HT-29 (cell line): ENCODE measurements at regions not wholly inside any gene's neighbourhood (a gene's known extent, or its start where the extent isn't known, plus 50 kb on each side); places are given as distances from the start of the nearest gene placed in this dataset.
A peak's percentile ranks its signal among the peaks of the same experiment; 100 is the strongest.

Experiments used
- DNase-seq: peaks from one replicate; pipeline ENCODE4 v3.0.0-alpha.2; 2015; ENCODE audit warnings: low spot score

DNA sequence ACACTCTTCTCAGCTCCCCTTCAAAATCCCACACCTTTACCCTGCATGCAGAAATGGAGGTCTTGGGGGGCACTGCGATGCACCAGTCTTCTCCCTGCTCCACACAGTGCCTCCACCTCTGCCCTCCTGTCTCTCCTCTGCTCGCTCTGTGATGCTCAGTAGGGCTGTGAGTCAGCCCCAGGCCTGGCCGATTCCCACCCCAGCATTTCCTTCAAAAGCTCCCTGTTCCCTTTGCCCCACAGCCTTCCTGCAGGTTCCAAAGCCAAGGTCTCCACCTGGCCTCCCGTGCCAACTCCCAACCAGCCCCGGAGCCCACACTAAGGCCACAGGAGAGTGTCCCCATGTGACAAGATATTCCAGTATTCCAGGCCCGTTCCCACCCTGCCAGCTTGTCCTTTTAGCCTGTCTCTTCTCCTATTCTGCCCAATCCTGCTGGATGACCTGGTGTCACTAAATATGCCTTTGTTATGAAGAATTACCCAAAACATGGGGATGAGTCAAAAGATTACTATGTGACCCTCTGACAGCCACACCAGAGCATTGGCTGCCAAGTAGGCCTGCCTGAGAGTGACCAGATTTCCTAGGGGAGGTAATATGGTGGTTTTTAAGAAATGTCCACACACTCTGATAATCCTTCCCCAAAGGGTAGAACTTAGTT is 118.9 kb upstream of the NXT1 start:
- no peak for DNase-seq

DNA sequence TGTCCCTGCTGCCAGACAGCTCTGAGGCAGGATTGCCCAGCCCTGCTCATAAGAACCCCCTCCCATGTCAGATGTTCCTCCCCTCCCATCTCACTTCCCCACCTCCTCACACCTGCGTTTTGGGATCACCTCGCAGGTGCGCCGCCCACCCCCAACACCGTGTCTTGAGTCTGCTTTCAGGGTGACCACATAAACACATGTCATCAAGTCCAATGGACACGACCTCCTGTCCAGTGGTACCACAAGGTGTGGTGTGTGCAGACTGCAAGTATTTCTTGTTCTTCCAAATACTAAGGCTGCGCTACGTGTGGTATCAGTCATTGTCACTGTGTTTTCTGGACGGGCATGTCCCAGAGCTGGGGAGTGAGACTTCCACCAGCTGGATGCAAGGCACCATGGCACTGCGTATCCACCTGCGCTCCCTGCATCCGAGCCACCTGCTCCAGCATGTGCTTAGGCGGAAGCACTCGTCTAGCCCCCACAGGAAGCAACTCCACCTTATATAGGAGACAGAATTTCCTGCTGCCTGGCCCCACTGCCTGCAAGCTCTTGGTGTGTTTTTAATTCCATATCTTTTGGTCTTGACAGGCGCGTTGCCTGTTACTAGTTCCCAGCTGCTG is 119.7 kb upstream of the NXT1 start:
- no peak for DNase-seq

DNA sequence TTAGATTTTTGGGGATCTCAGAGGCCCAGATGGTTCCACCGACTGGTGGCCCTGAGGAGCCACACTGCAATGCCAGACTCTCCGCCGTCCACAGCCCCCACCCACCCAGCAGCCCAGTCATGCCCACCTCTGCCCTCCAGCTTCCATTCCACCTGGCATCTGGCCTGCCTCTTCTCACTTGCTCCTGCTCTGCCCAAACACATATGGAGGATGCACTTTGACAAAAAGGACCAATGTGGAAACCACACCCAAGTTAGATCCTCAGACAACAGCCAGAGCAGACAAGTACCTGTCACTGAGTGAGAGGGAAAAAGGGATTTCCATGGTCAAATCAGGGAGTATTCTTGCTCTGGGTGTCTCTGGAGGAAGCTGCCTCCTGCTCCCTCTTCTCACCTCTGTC is 120.6 kb upstream of the NXT1 start:
- DNase-seq = no peak

DNA sequence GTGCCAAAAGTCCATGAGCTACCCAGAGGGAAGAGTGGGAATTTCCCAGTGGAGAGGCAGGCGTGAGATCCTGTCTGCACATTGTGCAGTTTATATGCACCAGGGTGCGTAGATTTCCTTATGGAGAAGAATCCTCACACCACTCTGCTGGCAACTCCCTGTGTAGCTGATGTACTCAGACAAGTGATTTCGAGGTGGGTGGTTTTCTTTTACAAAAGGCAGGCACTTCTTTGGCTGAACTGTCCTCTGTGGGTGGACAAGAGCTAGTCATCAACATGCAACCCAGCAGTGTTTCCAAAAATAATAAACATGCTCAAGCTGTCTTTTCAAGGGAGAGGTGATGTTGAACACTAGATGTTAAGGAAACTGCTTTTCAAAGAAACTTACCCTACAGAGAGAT is 121.7 kb upstream of the NXT1 start:
- DNase-seq = no peak

DNA sequence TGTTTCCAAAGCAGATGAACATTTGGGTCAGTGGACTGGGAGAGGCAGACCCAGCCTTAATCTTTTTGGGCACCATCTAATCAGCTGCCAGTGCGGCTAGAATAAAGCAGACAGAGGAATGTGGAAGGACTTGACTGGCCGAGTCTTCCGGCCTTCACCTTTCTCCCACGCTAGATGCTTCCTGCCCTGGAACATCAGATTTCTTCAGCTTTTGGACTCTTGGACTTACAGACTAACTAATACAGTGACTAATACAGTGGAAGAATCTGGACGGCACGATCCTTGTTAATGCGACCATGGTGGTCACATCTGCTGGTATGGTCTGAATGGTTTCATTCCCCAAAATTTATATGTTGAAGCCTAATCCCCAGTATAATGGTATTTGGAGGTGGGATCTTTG is 122.6 kb upstream of the NXT1 start:
- peak; percentile 73 for DNase-seq

DNA sequence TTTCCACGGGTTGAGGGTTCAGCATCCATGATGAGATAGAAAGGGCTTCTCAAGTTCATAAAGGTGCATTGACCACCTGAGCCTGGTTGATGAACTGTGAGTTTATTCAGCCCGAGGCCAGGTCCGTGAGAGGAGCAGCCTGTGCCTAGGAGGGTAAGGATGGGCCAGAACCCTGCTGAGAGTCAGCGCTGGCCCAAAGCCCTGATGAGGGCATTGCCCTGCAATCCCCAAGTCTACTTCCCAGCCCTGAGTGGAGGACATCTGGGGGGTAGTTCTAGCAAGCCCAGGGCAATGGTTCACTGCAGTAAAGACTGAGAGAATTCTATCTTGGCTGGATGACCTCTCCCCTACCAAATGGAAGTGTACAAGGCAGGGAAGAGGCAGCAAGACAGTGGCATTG is 123.3 kb upstream of the NXT1 start:
- DNase-seq = no peak

DNA sequence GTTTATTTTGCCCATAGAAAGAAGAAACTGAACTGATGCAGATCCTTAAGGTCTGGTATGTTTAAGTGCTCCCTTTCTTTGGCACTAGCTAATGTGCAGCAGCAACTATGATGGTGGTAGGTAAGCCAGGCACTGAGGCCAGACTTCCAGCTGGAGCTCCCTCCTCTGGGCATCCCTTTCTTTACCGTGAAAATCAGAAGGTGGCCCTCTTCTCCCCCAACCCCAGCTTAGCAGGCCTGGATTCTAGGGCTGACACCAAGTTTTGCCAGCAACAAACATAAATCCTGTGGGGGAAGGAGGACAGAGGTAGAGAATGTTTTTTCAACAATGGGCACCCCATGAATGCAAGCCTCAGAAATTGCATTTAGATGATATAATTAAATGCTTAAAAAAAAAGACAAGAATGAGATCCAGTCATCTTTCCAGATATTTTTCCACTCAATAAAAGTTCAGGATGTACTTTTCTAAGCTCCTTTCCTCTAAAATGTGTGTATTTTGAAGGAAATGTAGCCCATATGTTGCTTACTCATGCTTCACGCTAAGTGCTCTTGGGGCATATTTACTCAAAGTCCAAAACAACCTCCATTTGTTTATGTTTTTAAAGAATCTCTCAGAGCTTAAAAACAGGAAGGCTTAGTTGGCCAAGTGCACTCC is 123.9 kb upstream of the NXT1 start:
- no peak for DNase-seq

DNA sequence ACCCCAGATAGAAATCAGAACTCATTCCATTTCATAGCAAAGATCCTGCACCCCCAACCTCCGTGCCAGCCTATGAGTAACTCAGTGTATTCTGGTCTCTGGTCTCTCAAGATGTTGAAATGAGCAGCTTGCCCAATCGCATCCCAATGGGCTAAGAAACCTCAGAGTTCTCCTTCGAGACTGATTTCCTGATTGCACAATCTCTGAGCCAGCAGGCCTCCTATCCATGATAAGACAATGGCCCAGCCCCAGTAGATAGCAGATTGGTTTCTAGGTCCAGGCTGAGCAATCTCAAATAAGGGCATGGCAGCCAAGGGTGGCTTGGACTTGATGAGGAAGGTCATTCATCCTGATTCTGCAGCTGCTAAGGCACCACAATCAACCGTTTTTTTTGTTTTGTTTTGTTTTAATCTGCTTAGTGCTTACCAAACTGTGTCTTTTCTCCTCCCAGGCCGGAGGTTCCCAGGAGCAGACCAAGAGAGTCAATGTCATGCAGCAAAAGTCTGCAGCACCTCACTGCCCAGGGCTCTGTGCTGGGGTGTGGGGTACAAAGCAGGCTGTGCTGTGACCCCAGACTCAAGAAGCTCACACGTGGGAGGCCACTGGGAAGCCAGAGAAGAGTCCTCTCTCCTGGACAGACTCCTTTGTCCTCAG is 125.1 kb upstream of the NXT1 start:
- no peak for DNase-seq

DNA sequence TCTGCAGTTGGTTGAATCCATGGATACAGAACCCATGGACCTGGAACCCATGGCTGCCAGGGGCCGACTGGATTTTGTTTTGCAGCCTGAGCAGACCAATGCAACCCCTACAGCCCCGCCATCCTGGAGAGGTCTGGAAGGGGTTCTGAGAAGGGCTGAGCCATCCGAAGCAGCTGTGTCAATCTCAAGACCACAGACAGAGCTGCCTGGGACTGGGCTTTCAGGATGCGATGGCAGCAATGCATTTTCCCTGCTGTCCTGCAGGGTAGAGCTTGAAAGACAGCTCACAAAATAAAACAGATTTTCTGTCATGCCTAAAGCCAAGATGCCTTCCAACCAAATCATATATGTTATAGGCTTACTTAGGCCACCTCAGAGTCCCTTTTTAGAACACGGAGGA is 125.8 kb upstream of the NXT1 start:
- DNase-seq = no peak

DNA sequence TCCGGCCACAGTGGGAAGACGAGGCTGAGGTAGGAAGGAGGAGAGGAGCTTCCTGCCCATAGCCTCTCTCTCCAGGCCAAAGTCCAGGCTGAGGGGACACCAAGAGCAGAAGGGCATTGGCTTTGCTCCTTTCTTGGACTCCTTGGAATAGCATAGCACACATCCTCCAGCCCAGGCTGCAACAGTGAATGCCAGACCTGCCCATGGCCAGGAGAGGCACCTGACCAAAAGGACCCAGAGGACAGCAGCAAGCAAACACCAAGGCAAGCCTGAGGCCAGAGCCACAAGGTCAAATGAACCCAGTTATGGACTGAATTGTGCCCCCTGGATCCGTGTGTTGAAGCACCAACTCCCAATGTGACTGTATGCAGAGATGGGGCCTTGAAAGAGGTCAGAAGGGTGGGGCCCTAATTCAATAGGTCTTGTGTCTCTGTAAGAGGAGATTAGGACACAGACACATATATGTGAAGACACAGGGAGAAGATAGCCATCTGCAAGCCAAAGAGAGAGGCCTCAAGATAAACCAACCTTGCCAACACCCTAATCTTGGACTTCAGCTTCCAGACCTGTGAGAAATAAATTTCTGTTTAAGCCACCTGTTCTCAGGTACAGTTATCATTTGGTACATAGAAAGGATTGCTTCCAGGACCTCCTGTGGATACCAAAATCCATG is 126.5 kb upstream of the NXT1 start:
- no peak for DNase-seq

DNA sequence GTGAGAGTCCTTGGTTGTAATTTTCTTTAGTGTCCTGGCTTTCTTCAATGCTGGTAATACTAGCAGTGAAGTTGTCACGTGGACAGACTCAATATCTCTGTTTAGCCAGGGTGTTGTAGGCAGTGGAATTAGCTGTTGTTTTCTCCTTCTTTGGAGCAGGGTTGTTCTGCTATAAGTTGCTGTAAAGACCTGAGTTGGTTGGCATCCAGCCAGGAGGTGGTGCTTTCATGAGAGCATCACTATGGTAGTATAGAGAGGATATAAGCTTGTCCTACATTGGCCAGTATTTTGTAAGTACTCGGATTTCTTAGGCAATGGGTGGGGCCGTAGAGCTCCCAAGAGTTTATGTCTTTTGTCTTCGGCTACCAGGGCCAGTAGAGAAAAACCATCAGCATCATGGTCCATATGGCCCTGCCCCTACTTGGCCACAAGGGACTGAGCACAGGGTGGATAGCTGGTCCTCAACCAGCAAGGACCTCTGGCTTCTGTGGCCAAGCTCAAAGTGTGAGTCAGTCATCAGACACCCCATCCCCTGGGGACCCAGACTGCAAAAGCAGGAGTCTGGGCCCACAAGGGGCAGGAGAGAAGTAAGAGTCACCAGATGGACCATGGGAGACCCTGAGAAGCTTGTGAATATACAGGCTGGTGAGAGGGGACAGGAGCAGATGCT is 127.9 kb upstream of the NXT1 start:
- no peak for DNase-seq

DNA sequence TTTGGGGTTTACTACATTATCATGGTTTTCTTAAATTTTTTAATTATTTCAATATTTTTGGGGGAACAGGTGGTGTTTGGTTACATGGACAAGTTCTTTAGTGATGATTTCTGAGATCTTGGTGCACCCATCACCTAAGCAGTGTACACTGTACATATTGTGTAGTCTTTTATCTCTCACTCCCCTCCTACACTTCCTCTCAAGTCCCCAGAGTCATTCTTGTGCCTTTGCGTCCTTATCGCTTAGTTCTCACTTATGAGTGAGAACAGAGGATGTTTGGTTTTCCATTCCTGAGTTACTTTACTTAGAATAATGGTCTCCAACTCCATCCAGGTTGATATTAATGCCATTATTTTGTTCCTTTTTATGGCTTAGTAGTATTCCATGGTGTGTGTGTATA is 130.9 kb upstream of the CD93 start:
- DNase-seq = no peak

DNA sequence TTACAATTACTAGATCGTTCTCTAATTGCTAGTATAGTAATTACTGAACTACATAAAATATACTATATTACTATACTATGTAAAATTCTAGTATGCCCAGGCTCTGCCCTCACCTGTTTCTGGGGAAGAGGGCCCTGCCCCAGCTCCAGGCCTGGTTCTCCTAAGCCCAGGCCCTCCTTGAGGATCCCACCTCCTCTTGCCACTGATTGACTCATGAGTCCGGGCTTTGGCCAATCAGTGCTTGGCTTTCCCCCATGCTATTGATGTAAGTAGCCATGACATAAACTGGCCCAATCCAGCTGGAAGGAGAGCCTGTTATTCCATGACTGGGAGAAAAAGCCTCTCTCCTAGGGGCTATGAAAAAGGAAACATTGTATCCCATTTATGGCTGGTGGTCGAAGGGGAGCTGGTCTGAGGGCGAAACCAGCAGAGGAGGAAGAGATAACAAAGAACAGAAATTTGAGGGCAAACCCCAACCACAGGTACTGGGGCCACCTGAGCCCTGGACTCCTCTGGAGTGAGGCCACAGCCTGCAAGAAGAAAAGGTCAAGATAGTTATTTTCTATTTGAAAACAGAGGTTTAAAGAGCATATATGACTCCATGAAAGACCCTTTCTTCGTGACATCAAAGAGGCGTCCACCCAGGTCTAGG is 129.3 kb upstream of the CD93 start:
- DNase-seq = no peak

DNA sequence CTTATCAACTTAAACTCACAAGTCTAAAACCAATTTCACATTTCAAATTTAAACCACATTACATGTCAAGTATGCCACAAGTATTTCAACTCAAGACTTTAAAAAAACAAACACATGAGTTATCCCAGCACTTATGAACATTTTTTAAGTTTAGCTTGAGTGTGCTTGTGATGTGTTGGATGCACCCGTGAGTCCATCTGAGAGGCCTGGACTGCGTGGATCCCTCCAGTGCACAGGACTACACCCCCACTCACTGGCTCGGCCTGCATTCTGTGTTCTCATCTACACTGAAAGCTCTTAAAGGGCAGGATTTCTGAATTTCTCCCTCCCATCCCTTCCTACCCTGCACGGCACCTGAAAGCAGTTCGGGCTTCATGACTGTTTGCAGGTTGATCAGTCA is 128.8 kb upstream of the CD93 start:
- DNase-seq = no peak

DNA sequence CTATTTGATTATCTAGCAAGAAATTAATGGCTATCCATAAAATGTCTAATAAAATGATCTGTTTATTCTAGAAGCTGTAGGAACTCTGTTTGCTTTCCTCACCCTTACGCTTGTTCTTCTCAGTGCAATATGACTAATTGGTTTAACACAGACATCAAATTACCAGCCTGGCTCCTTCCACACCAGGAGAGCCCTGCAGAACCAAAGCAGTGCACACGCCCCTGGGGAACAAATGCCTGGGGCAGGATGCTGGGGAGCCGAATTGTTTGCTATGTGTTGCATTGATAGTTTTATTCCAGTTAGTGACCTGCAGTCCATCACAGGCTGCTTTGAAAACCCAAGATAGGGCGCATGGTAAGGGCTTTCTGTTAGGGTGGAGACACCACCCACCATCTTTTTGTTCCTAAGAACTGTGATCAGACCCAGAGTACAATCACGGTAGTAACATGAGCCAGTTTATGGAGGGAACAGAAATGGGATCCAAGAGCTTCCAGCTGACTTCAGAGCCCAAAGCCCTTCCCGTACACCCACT is 126.4 kb upstream of the CD93 start:
- no peak for DNase-seq

DNA sequence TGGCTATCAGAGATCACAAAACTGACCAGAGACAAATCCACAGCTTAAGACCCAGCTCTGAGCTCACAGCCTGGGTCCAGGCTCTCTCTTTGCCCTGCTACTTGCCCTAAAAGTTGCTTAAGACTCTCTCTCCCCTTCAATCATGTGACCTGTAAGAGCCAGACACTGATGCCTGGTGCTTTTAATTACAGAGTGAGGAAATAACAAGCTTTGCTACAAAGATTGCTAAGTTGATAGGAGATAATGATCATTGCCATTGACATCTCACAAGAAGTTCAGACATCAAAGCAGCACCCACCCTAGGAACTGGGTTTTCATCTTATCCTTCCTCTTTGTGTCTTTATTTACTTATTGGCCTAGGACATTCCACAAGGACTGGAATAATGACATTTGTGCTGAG is 125.9 kb upstream of the CD93 start:
- DNase-seq = peak; percentile 34

DNA sequence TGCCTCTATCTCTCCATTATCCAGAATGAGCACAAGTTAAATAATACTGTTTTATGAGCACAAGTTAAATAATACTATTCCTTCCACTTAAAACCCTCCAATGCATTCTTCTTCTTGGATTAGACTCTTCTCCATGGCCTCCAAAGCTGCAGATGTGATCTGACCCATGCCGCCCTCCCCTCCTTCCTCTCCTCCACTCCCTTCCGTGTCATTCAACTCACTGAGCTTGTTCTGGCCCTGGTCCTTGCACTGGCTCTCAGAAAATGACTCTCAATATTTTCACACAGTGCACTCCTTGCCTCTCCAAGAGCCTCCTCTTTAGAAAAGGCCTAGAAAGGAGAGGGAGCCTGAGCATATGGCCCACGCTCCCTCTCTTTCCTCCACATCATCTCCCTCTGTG is 125.0 kb upstream of the CD93 start:
- no peak for DNase-seq

DNA sequence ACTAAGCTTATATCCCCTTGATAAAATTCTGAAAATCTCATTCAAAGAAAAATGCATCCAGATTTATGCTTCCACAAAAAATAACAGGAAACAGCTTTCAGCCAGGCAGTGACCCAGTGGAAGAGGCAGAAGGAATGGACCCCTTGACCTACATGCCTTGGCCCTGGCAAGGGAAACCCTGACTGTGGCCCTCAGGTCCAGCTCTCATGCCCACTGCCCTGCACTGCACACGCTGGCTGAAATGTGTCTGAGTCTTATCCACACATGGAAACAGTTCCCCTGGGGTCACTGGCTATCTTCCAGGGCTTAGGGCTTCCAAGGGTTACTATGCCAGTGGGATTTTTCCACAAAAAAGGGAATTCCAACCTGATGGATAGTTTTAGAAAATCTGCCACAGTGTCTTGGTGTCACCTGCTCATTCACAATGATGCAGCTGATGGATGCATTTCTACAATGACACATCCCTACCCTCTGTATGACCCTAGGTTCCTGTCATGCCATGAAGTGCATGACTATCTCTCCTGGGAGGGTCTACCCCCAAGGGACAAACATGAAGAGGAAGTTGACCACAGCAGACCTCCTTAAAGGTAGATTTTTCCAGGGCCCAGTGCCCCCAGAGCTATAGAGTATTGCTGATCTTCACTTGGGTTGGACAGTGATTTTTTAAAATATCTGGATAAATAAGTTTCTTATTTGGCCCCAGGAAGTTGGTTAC is 121.9 kb upstream of the CD93 start:
- DNase-seq = no peak

DNA sequence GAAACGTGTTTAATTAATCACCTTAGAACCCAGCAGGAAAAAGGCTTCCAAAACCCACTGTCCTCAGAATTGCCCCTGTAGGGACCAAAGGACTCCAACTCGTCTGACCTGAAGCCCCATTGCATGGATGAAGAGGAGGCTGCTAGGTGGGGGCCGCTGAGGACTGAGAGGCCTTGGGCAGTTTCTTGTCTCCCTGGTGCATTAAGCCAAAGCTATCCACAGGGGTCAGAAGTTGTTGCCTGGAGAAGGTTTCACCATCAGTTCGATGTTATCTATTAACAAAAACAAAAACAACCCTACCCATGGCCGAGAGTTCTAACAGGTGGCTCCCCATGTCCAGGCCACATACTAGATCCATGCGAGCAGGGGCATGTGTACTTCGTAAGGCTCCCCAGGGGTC is 120.9 kb upstream of the CD93 start:
- no peak for DNase-seq

DNA sequence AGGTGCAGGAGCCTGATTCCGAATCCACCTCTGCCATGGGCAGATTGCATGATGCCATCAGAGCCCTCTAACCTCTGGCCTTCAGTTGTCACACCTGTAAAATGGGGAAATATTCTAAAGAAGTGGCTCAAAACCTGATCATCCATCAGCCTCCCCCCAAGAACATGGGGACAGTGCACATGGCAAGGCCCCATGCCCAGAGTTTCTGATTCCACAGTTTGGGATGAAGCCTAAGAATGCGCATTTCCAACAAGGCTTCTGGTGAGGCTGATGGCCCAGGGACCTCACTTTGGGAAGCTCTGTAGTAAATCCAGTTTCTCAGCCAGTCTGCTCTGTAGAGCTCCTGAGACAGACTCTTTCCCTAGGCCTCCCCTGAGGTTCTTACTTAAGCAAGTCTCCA is 119.9 kb upstream of the CD93 start:
- no peak for DNase-seq
